ENCODE measurements at regions not wholly inside any gene's neighbourhood (a gene's known extent, or its start where the extent isn't known, plus 50 kb on each side); places are given as distances from the start of the nearest gene placed in this dataset.
"Not testable (repeated sequence)": the region's sequence is repeated elsewhere in the genome, so short reads cannot be mapped to it uniquely, and the experiment has no call there.

GRCh38 chr11:13614918-13615317, 53.5 kb upstream of the FAR1 start:
- DNase-seq (ENCODE audit: low spot score) = not testable (repeated sequence)

- DNase-seq (ENCODE audit: low spot score) = no peak
Measured at GRCh38 chr11:13608656-13609055, 59.8 kb upstream of the FAR1 start.

- no peak for DNase-seq (ENCODE audit: low spot score)
Measured at GRCh38 chr11:13606701-13607100, 61.8 kb upstream of the FAR1 start.

- no peak for DNase-seq (ENCODE audit: low spot score)
Measured at GRCh38 chr11:13603661-13604060, 64.8 kb upstream of the FAR1 start.

GRCh38 chr11:13602844-13603243, 65.6 kb upstream of the FAR1 start:
- DNase-seq (ENCODE audit: low spot score) = no peak

GRCh38 chr11:13596611-13597326, 71.7 kb upstream of the FAR1 start:
- no peak for DNase-seq (ENCODE audit: low spot score)

GRCh38 chr11:13595166-13595565, 73.3 kb upstream of the FAR1 start:
- DNase-seq (ENCODE audit: low spot score) = peak; percentile 58

GRCh38 chr11:13594044-13594443, 74.4 kb upstream of the FAR1 start:
- DNase-seq (ENCODE audit: low spot score) = no peak

- no peak for DNase-seq (ENCODE audit: low spot score)
Measured at GRCh38 chr11:13578514-13579140, 82.8 kb upstream of the PTH start.

GRCh38 chr11:13577881-13578280, 82.1 kb upstream of the PTH start:
- DNase-seq (ENCODE audit: low spot score) = no peak

GRCh38 chr11:13576995-13577394, 81.2 kb upstream of the PTH start:
- DNase-seq (ENCODE audit: low spot score) = no peak

GRCh38 chr11:13575385-13575784, 79.6 kb upstream of the PTH start:
- DNase-seq (ENCODE audit: low spot score) = not testable (repeated sequence)

GRCh38 chr11:13567551-13567950, 71.8 kb upstream of the PTH start:
- DNase-seq (ENCODE audit: low spot score) = no peak

- no peak for DNase-seq (ENCODE audit: low spot score)
Measured at GRCh38 chr11:13561860-13562259, 66.1 kb upstream of the PTH start.

GRCh38 chr11:13560341-13560740, 64.5 kb upstream of the PTH start:
- DNase-seq (ENCODE audit: low spot score) = not testable (repeated sequence)

GRCh38 chr11:13552784-13553183, 57.0 kb upstream of the PTH start:
- no peak for DNase-seq (ENCODE audit: low spot score)

- DNase-seq (ENCODE audit: low spot score) = no peak
Measured at GRCh38 chr11:13551834-13552233, 56.0 kb upstream of the PTH start.

GRCh38 chr11:13550761-13551160, 55.0 kb upstream of the PTH start:
- DNase-seq (ENCODE audit: low spot score) = no peak

- not testable (repeated sequence) for DNase-seq (ENCODE audit: low spot score)
Measured at GRCh38 chr11:13546092-13546491, 50.3 kb upstream of the PTH start.
